H1 (cell line): ENCODE measurements at regions not wholly inside any gene's neighbourhood (a gene's known extent, or its start where the extent isn't known, plus 50 kb on each side); places are given as distances from the start of the nearest gene placed in this dataset.
A peak's percentile ranks its signal among the peaks of the same experiment; 100 is the strongest.

Experiments used
- CTCF ChIA-PET: fragments of 300-600 bp; sonication (Branson Sonifier 250); formaldehyde crosslinking; loops from one replicate; lab custom pipeline; 2021; ENCODE audit not compliant: partially characterized antibody; lab: Charles Lee
- POLR2A ChIA-PET: fragments of 300-600 bp; sonication (Branson Sonifier 250); formaldehyde crosslinking; loops from one replicate; lab custom pipeline; 2021; ENCODE audit warnings: inconsistent platforms; ENCODE audit not compliant: partially characterized antibody; lab: Charles Lee
- DNase-seq, 2 experiments: peaks; one replicate each; pipeline versions ENCODE4 v3.0.0 to v3.0.0-alpha.2; 2010 to 2022; ENCODE audit warnings: low spot score in 2 of 2, low read depth in 1 of 2, mixed read lengths in 1 of 2
- FAIRE-seq: peaks from 2 replicates; lab custom pipeline; 2011; peaks lifted over from hg19 to GRCh38; lab: Jason Lieb, UNC
- H2AFZ ChIP-seq: 2 replicates; pipeline ENCODE4 v1.8.1; 2012; ENCODE audit warnings: low read length, inconsistent platforms
- H2AK5ac ChIP-seq: 2 replicates; pipeline ENCODE4 v1.6.1; 2013; ENCODE audit warnings: low read depth, low read length
- H2BK120ac ChIP-seq: replicated peaks from 2 replicates; pipeline ENCODE3; 2013; ENCODE audit warnings: low read depth, low read length, inconsistent platforms
- H2BK12ac ChIP-seq: 2 replicates; pipeline ENCODE4 v1.6.1; 2013; ENCODE audit warnings: low read depth, low read length
- H2BK15ac ChIP-seq: 2 replicates; pipeline ENCODE4 v1.6.1; 2013; ENCODE audit warnings: low read length
- H2BK20ac ChIP-seq: 2 replicates; pipeline ENCODE4 v1.6.1; 2013; ENCODE audit warnings: low read length
- H2BK5ac ChIP-seq: 2 replicates; pipeline ENCODE4 v1.6.1; 2013; ENCODE audit warnings: low read depth, low read length
- H3K14ac ChIP-seq: 2 replicates; pipeline ENCODE4 v1.6.1; 2013; ENCODE audit warnings: inconsistent platforms; ENCODE audit not compliant: insufficient read length
- H3K18ac ChIP-seq: 2 replicates; pipeline ENCODE4 v1.6.1; 2013; ENCODE audit warnings: low read length; ENCODE audit errors: extremely low read depth
- H3K23ac ChIP-seq: 2 replicates; pipeline ENCODE4 v1.6.1; 2013; ENCODE audit warnings: inconsistent platforms; ENCODE audit not compliant: insufficient read length
- H3K23me2 ChIP-seq: 2 replicates; pipeline ENCODE4 v1.6.1; 2013; ENCODE audit warnings: low read depth, low read length
- H3K27ac ChIP-seq: 2 replicates; pipeline ENCODE4 v1.6.1; 2011; ENCODE audit warnings: low read depth, low read length, inconsistent platforms
- H3K27me3 ChIP-seq, 4 experiments: replicated peaks in 1 of 4; 1 replicate in 1 of 4; 2 replicates in 3 of 4; pipeline versions ENCODE4 v1.6.1 to v1.8.1; 2011 to 2013; ENCODE audit warnings: low read length in 3 of 4, mild to moderate bottlenecking in 3 of 4, inconsistent platforms in 2 of 4, mixed read lengths in 2 of 4, moderate library complexity in 1 of 4; ENCODE audit not compliant: control insufficient read depth in 3 of 4, insufficient read depth in 3 of 4; ENCODE audit errors: extremely low read depth in 1 of 4
- H3K36me3 ChIP-seq, 4 experiments: 2 replicates each; pipeline versions ENCODE4 v1.6.1 to v1.8.1; 2011 to 2013; ENCODE audit warnings: mild to moderate bottlenecking in 4 of 4, low read length in 3 of 4, moderate library complexity in 2 of 4, control low read depth in 1 of 4, inconsistent platforms in 1 of 4; ENCODE audit not compliant: insufficient read depth in 4 of 4, control insufficient read depth in 2 of 4
- H3K4ac ChIP-seq: replicated peaks from 2 replicates; pipeline ENCODE3; 2013; ENCODE audit warnings: low read length, low read depth, mixed read lengths, inconsistent platforms; ENCODE audit not compliant: insufficient read length
- H3K4me1 ChIP-seq, 4 experiments: replicated peaks in 1 of 4; 1 replicate in 1 of 4; 2 replicates in 3 of 4; pipeline versions ENCODE4 v1.6.1 to v1.8.1; 2011 to 2013; ENCODE audit warnings: low read length in 3 of 4, inconsistent platforms in 2 of 4, mixed read lengths in 1 of 4; ENCODE audit not compliant: insufficient read depth in 4 of 4, control insufficient read depth in 3 of 4
- H3K4me2 ChIP-seq, 2 experiments: 2 replicates each; pipeline versions ENCODE4 v1.6.1 to v1.8.1; 2011 to 2013; ENCODE audit warnings: low read depth in 2 of 2, low read length in 2 of 2, control low read depth in 1 of 2, inconsistent platforms in 1 of 2, mild to moderate bottlenecking in 1 of 2; ENCODE audit not compliant: insufficient read depth in 1 of 2
- H3K4me3 ChIP-seq, 4 experiments: fragments of 200-600, 300-600 bp in 1 of 4; sonication (generic), shearing (Covaris generic), sonication (Bioruptor Twin) in 1 of 4; 2 replicates each; pipeline versions ENCODE4 v1.5.1 to v1.8.1; 2011 to 2016; ENCODE audit warnings: low read length in 4 of 4, low read depth in 3 of 4, control low read depth in 2 of 4, inconsistent platforms in 2 of 4, mild to moderate bottlenecking in 2 of 4, mixed read lengths in 1 of 4, moderate library complexity in 1 of 4; ENCODE audit not compliant: insufficient read depth in 2 of 4; ENCODE audit errors: extremely low read depth in 1 of 4
- H3K56ac ChIP-seq: replicated peaks from 2 replicates; pipeline ENCODE3; 2013; ENCODE audit warnings: low read depth, mild to moderate bottlenecking, mixed read lengths, low read length, inconsistent platforms; ENCODE audit not compliant: insufficient read length
- H3K79me1 ChIP-seq: 2 replicates; pipeline ENCODE4 v1.6.1; 2013; ENCODE audit warnings: low read depth, low read length, control low read depth
- H3K79me2 ChIP-seq, 2 experiments: 2 replicates each; pipeline versions ENCODE4 v1.6.1 to v1.8.1; 2012 to 2013; ENCODE audit warnings: low read length in 2 of 2, mild to moderate bottlenecking in 2 of 2, inconsistent platforms in 1 of 2; ENCODE audit not compliant: insufficient read depth in 2 of 2, control insufficient read depth in 1 of 2
- H3K9ac ChIP-seq, 4 experiments: replicated peaks in 1 of 4; 1 replicate in 1 of 4; 2 replicates in 3 of 4; pipeline versions ENCODE4 v1.6.1 to v1.8.1; 2011 to 2013; ENCODE audit warnings: low read depth in 3 of 4, low read length in 3 of 4, control low read depth in 2 of 4, mild to moderate bottlenecking in 2 of 4, moderate library complexity in 2 of 4, inconsistent platforms in 1 of 4; ENCODE audit errors: extremely low read depth in 1 of 4
- H3K9me3 ChIP-seq, 2 experiments: 2 replicates each; pipeline versions ENCODE4 v1.6.1 to v1.8.1; 2012 to 2013; ENCODE audit warnings: mild to moderate bottlenecking in 2 of 2, moderate library complexity in 2 of 2, control low read depth in 1 of 2, inconsistent platforms in 1 of 2, low read depth in 1 of 2, low read length in 1 of 2, mixed read lengths in 1 of 2; ENCODE audit not compliant: insufficient read depth in 2 of 2
- H4K20me1 ChIP-seq, 2 experiments: replicated peaks in 1 of 2; 2 replicates each; pipeline versions ENCODE3 to v1.8.1; 2011 to 2013; ENCODE audit warnings: inconsistent platforms in 2 of 2, low read length in 2 of 2, mild to moderate bottlenecking in 1 of 2; ENCODE audit not compliant: insufficient read depth in 2 of 2, control insufficient read depth in 1 of 2
- H4K5ac ChIP-seq: 2 replicates; pipeline ENCODE4 v1.6.1; 2013; ENCODE audit warnings: low read length, low read depth, mixed read lengths, inconsistent platforms; ENCODE audit not compliant: insufficient read length
- H4K8ac ChIP-seq: 2 replicates; pipeline ENCODE4 v1.8.0; 2013; ENCODE audit warnings: mild to moderate bottlenecking, moderate library complexity, low read length, inconsistent platforms; ENCODE audit not compliant: insufficient read depth; ENCODE audit errors: extremely low read depth
- H4K91ac ChIP-seq: replicated peaks from 2 replicates; pipeline ENCODE3; 2013; ENCODE audit warnings: low read length, mixed read lengths, inconsistent platforms; ENCODE audit not compliant: insufficient read length
- CEBPB ChIP-seq: IDR thresholded peaks from 2 replicates; pipeline ENCODE4 v1.6.1; 2012; ENCODE audit warnings: low read depth, low read length
- HDAC6 ChIP-seq: IDR thresholded peaks from one replicate; pipeline ENCODE4 v1.7.1; 2012; ENCODE audit warnings: low read depth, mild to moderate bottlenecking, inconsistent platforms, low read length, moderate library complexity
- JUN ChIP-seq: IDR thresholded peaks from 2 replicates; pipeline ENCODE4 v1.6.1; 2011; ENCODE audit warnings: low read depth, mild to moderate bottlenecking, improper control_type of control experiment, low read length
- NRF1 ChIP-seq: IDR thresholded peaks from 2 replicates; pipeline ENCODE4 v1.6.1; 2011; ENCODE audit warnings: mild to moderate bottlenecking, low read depth, low read length, improper control_type of control experiment
- POU5F1 ChIP-seq: IDR thresholded peaks from 2 replicates; pipeline ENCODE4 v1.6.1; 2011; ENCODE audit warnings: low read depth, mild to moderate bottlenecking, low read length, moderate library complexity
- WGBS, 2 experiments: shearing (Covaris generic) in 1 of 2; methylation state at CpG; one replicate each; pipeline versions ENCODE4 v1.1.6 to v1.1.7; 2013 to 2015; ENCODE audit warnings: low lambda C conversion rate in 2 of 2, mixed read lengths in 2 of 2, inconsistent platforms in 1 of 2, low coverage in 1 of 2, missing lambda C conversion rate in 1 of 2; ENCODE audit not compliant: insufficient replicate concordance in 2 of 2, insufficient coverage in 1 of 2, insufficient read length in 1 of 2; ENCODE audit errors: extremely low coverage in 1 of 2, missing lambda C conversion rate in 1 of 2; 5-methylcytosine and 5-hydroxymethylcytosine counted together

DNA sequence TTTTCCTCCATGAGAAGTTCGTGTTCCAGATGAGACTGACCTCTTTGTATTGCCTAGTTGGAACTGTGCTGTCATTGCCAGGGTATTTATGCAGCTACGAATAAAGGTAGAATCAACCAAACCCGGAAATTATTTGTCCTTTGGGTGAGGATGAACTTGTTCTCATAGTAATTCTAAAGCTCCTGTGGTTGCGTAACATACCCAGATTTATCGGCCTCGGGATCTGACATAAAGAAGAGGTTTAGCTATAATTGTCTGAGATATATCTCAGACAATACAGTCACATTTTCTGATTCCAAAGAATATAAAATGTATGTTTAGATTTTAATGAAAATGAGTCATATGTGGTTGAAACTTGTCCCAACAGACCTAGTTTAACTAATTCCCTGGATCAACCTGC is 628.7 kb upstream of the LINC00305 start:
- Histone ChIP-seq H2BK12ac (no peak overlapping the region), H3K18ac (no peak overlapping the region), H2BK20ac (no peak overlapping the region), H2BK15ac (no peak overlapping the region), H4K91ac (no peak overlapping the region), H3K27ac (no peak overlapping the region), H3K36me3 (no peaks in the 10 kb centered on the region), H3K9ac (no peak overlapping the region), H3K27me3 (no peaks in the 10 kb centered on the region), H3K14ac (no peak overlapping the region), H3K4me2 (no peak overlapping the region), H3K23me2 (no peaks in the 10 kb centered on the region), H3K79me1 (no peaks in the 10 kb centered on the region), H2BK5ac (no peak overlapping the region), H3K4me1 (no peaks in the 10 kb centered on the region), H3K9me3 (peaks cover 0 to 2% of the 10 kb centered on the region in 2 experiments; a peak in 1 of 4 replicates), H4K20me1 (no peaks in the 10 kb centered on the region), H3K23ac (no peak overlapping the region), H2AK5ac (no peak overlapping the region), H2BK120ac (no peak overlapping the region), H3K4me3 (no peak overlapping the region), H3K56ac (no peak overlapping the region), H2AFZ (no peak overlapping the region), H4K5ac (no peak overlapping the region), H4K8ac (no peak overlapping the region), H3K79me2 (no peaks in the 10 kb centered on the region), H3K4ac (no peak overlapping the region)
- DNase-seq (no peak), FAIRE-seq (no peak)
- 92% methylated on average over 6 of the region's 6 CpGs; no CpG with 5 or more reads in 1 of the 2 experiments for WGBS, 2 experiments
- ChIA-PET POLR2A (no interaction called here), CTCF (interaction anchor here (0.5 to 0.8 kb wide), 2 partner anchors 23 to 911 kb away, joined by 3 to 4 read pairs; no protein-coding TSS in a partner anchor)
- TF ChIP-seq CEBPB (peak; percentile 50; the same call in 1 of the 2 replicates), JUN (no peak), HDAC6 (no peak), NRF1 (no peak), POU5F1 (no peak)
